T-helper 17 cell (primary cell): ENCODE measurements at regions not wholly inside any gene's neighbourhood (a gene's known extent, or its start where the extent isn't known, plus 50 kb on each side); places are given as distances from the start of the nearest gene placed in this dataset.
"Not testable (repeated sequence)": the region's sequence is repeated elsewhere in the genome, so short reads cannot be mapped to it uniquely, and the experiment has no call there.

Experiments
- ATAC-seq: fragments of 150-1000 bp; cut with Tn5 transposase; 2 replicates; pipeline ENCODE4 v1.10.0; 2021; ENCODE audit warnings: mild to moderate bottlenecking, moderate library complexity
- DNase-seq, 3 donors: peaks; one replicate each; pipeline versions ENCODE4 v3.0.0 to v3.0.0-alpha.2; 2020 to 2021
- H3K9me3 ChIP-seq: one replicate; pipeline ENCODE4 v1.7.0; 2013; ENCODE audit warnings: low read length, mild to moderate bottlenecking; ENCODE audit not compliant: control insufficient read depth, poor library complexity, severe bottlenecking
- H3K27ac Mint-ChIP-seq: one replicate; pipeline ENCODE4 v1.8.0; 2022; ENCODE audit warnings: mild to moderate bottlenecking, moderate library complexity, mixed read lengths
- H3K27me3 Mint-ChIP-seq: one replicate; pipeline ENCODE4 v1.8.0; 2022; ENCODE audit warnings: mixed read lengths
- H3K36me3 Mint-ChIP-seq: one replicate; pipeline ENCODE4 v1.8.0; 2022; ENCODE audit warnings: low read depth, mixed read lengths
- H3K4me1 Mint-ChIP-seq: one replicate; pipeline ENCODE4 v1.8.0; 2022; ENCODE audit warnings: mild to moderate bottlenecking, mixed read lengths
- H3K4me3 Mint-ChIP-seq: one replicate; pipeline ENCODE4 v1.8.0; 2022; ENCODE audit warnings: mild to moderate bottlenecking, moderate library complexity, mixed read lengths

- ATAC-seq (no peak), DNase-seq (no peak)
- Mint-ChIP-seq H3K27ac (no peak overlapping the region), H3K27me3 (peaks cover 10% of the 10 kb centered on the region), H3K36me3 (no peaks in the 10 kb centered on the region), H3K4me3 (no peak overlapping the region), H3K4me1 (no peaks in the 10 kb centered on the region)
- H3K9me3 ChIP-seq, result no peaks in the 10 kb centered on the region
Observed at GRCh38 chr10:42883993-42884983, 101.7 kb downstream of the BMS1 start.

- Mint-ChIP-seq H3K27ac (no peak overlapping the region), H3K36me3 (no peaks in the 10 kb centered on the region), H3K27me3 (peaks cover 23% of the 10 kb centered on the region), H3K4me1 (no peaks in the 10 kb centered on the region), H3K4me3 (no peak overlapping the region)
- ATAC-seq (no peak), DNase-seq (no peak)
- H3K9me3 ChIP-seq, result no peaks in the 10 kb centered on the region
Observed at GRCh38 chr10:42885491-42886270, 103.1 kb downstream of the BMS1 start.

- H3K36me3 Mint-ChIP-seq, result no peaks in the 10 kb centered on the region
- H3K27me3 Mint-ChIP-seq, result peaks cover 33% of the 10 kb centered on the region
- H3K27ac Mint-ChIP-seq, result no peak overlapping the region
- H3K9me3 ChIP-seq, result no peaks in the 10 kb centered on the region
- H3K4me1 Mint-ChIP-seq, result no peaks in the 10 kb centered on the region
- ATAC-seq (no peak), DNase-seq (no peak)
- no peak overlapping the region for H3K4me3 Mint-ChIP-seq
Observed at GRCh38 chr10:42887734-42888503, 105.3 kb downstream of the BMS1 start.

GRCh38 chr10:42888504-42889095 is 106.0 kb downstream of the BMS1 start:
- H3K4me3 Mint-ChIP-seq, result no peak overlapping the region
- no peaks in the 10 kb centered on the region for H3K4me1 Mint-ChIP-seq
- H3K27ac Mint-ChIP-seq, result no peak overlapping the region
- DNase-seq (no peak), ATAC-seq (no peak)
- no peaks in the 10 kb centered on the region for H3K36me3 Mint-ChIP-seq
- H3K27me3 Mint-ChIP-seq, result peaks cover 33% of the 10 kb centered on the region
- H3K9me3 ChIP-seq, result no peaks in the 10 kb centered on the region

- Mint-ChIP-seq H3K4me1 (no peaks in the 10 kb centered on the region), H3K27me3 (peaks cover 28% of the 10 kb centered on the region), H3K4me3 (no peak overlapping the region)
Observed at GRCh38 chr10:42896735-42897134, 114.1 kb downstream of the BMS1 start.

GRCh38 chr10:42898037-42898960 is 115.7 kb downstream of the BMS1 start:
- ATAC-seq (no peak), DNase-seq (no peak)
- Mint-ChIP-seq H3K4me1 (no peaks in the 10 kb centered on the region), H3K27me3 (peaks cover 28% of the 10 kb centered on the region), H3K4me3 (no peak overlapping the region), H3K36me3 (no peaks in the 10 kb centered on the region), H3K27ac (no peak overlapping the region)
- H3K9me3 ChIP-seq, result no peaks in the 10 kb centered on the region

More at GRCh38 chr10:42896735-42897134, 114.1 kb downstream of the BMS1 start:
- DNase-seq (no peak), ATAC-seq (no peak)
- no peak overlapping the region for H3K27ac Mint-ChIP-seq
- H3K36me3 Mint-ChIP-seq, result no peaks in the 10 kb centered on the region
- no peaks in the 10 kb centered on the region for H3K9me3 ChIP-seq

- H3K4me3 Mint-ChIP-seq, result no peak overlapping the region
- H3K27me3 Mint-ChIP-seq, result peaks cover 28% of the 10 kb centered on the region
- no peaks in the 10 kb centered on the region for H3K36me3 Mint-ChIP-seq
- H3K4me1 Mint-ChIP-seq, result no peaks in the 10 kb centered on the region
- ATAC-seq, result no peak
- H3K27ac Mint-ChIP-seq, result no peak overlapping the region
- no peak for DNase-seq
- H3K9me3 ChIP-seq, result no peaks in the 10 kb centered on the region
Observed at GRCh38 chr10:42899036-42899435, 116.4 kb downstream of the BMS1 start.

- DNase-seq, H3K27ac Mint-ChIP-seq: not testable (repeated sequence)
- H3K27me3 Mint-ChIP-seq, result peaks cover 21% of the 10 kb centered on the region
Observed at GRCh38 chr10:42900346-42900745, 117.8 kb downstream of the BMS1 start.

GRCh38 chr10:42911359-42911758 is 128.8 kb downstream of the BMS1 start:
- Mint-ChIP-seq H3K36me3 (no peaks in the 10 kb centered on the region), H3K4me3 (no peak overlapping the region), H3K27ac (no peak overlapping the region), H3K4me1 (no peaks in the 10 kb centered on the region), H3K27me3 (no peaks in the 10 kb centered on the region)
- H3K9me3 ChIP-seq, result no peaks in the 10 kb centered on the region
- ATAC-seq (no peak), DNase-seq (no peak)

More at GRCh38 chr10:42900346-42900745, 117.8 kb downstream of the BMS1 start:
- not testable (repeated sequence) for H3K4me3 Mint-ChIP-seq, H3K4me1 Mint-ChIP-seq, H3K36me3 Mint-ChIP-seq, H3K9me3 ChIP-seq, ATAC-seq

GRCh38 chr10:42916974-42917373 is 134.4 kb downstream of the BMS1 start:
- Mint-ChIP-seq H3K27ac (no peak overlapping the region), H3K4me3 (no peak overlapping the region), H3K36me3 (no peaks in the 10 kb centered on the region), H3K27me3 (no peaks in the 10 kb centered on the region), H3K4me1 (no peaks in the 10 kb centered on the region)
- ATAC-seq (no peak), DNase-seq (no peak)
- no peaks in the 10 kb centered on the region for H3K9me3 ChIP-seq

GRCh38 chr10:42917821-42918220 is 135.2 kb downstream of the BMS1 start:
- no peaks in the 10 kb centered on the region for H3K9me3 ChIP-seq
- DNase-seq (no peak), ATAC-seq (no peak)
- H3K36me3 Mint-ChIP-seq, result no peaks in the 10 kb centered on the region
- no peaks in the 10 kb centered on the region for H3K4me1 Mint-ChIP-seq
- H3K4me3 Mint-ChIP-seq, result no peak overlapping the region
- no peaks in the 10 kb centered on the region for H3K27me3 Mint-ChIP-seq
- no peak overlapping the region for H3K27ac Mint-ChIP-seq

GRCh38 chr10:42921951-42922350 is 139.4 kb downstream of the BMS1 start:
- no peak for DNase-seq
- Mint-ChIP-seq H3K27me3 (peaks cover 9% of the 10 kb centered on the region), H3K4me3 (no peak overlapping the region), H3K4me1 (no peaks in the 10 kb centered on the region), H3K36me3 (no peaks in the 10 kb centered on the region), H3K27ac (no peak overlapping the region)
- H3K9me3 ChIP-seq, result no peaks in the 10 kb centered on the region
- ATAC-seq, result no peak
